ENCODE measurements at regions not wholly inside any gene's neighbourhood (a gene's known extent, or its start where the extent isn't known, plus 50 kb on each side); places are given as distances from the start of the nearest gene placed in this dataset.
"Not testable (repeated sequence)": the region's sequence is repeated elsewhere in the genome, so short reads cannot be mapped to it uniquely, and the experiment has no call there.

- DNase-seq: no peak
- Histone ChIP-seq H3K9me3 (no peaks in the 10 kb centered on the region), H3K27me3 (no peaks in the 10 kb centered on the region), H3K4me1 (no peaks in the 10 kb centered on the region), H3K27ac (no peak overlapping the region), H3K4me3 (no peak overlapping the region), H3K36me3 (no peaks in the 10 kb centered on the region)
- ATAC-seq: no peak
- intact Hi-C loops (cut with DNase I): no loop called here
- no peak for TF ChIP-seq CTCF (IDR thresholded peaks at IDR 0.05)
Measured at GRCh38 chr16:64280317-64280716, 841.5 kb downstream of the CDH11 start.

GRCh38 chr16:64278196-64278595 is 843.7 kb downstream of the CDH11 start:
- no peaks in the 10 kb centered on the region for H3K4me1 ChIP-seq
- H3K36me3 ChIP-seq: no peaks in the 10 kb centered on the region
- H3K27ac ChIP-seq: no peak overlapping the region
- H3K9me3 ChIP-seq: no peaks in the 10 kb centered on the region
- no peak for DNase-seq
- intact Hi-C loops (cut with DNase I): no loop called here
- ATAC-seq: no peak
- no peak overlapping the region for H3K4me3 ChIP-seq
- TF ChIP-seq CTCF (IDR thresholded peaks at IDR 0.05): no peak
- H3K27me3 ChIP-seq: no peaks in the 10 kb centered on the region

GRCh38 chr16:64276646-64277045 is 845.2 kb downstream of the CDH11 start:
- H3K27me3 ChIP-seq: no peaks in the 10 kb centered on the region
- H3K9me3 ChIP-seq: no peaks in the 10 kb centered on the region
- ATAC-seq (no peak), DNase-seq (no peak)
- intact Hi-C loops (cut with DNase I): no loop called here
- TF ChIP-seq CTCF (IDR thresholded peaks at IDR 0.05): no peak
- no peaks in the 10 kb centered on the region for H3K36me3 ChIP-seq
- H3K27ac ChIP-seq: no peak overlapping the region
- no peak overlapping the region for H3K4me3 ChIP-seq
- no peaks in the 10 kb centered on the region for H3K4me1 ChIP-seq

- Histone ChIP-seq H3K36me3 (no peaks in the 10 kb centered on the region), H3K4me1 (no peaks in the 10 kb centered on the region), H3K27ac (no peak overlapping the region), H3K4me3 (no peak overlapping the region), H3K9me3 (no peaks in the 10 kb centered on the region), H3K27me3 (no peaks in the 10 kb centered on the region)
- intact Hi-C loops (cut with DNase I): no loop called here
- DNase-seq: no peak
- no peak for ATAC-seq
- no peak for TF ChIP-seq CTCF (IDR thresholded peaks at IDR 0.05)
Measured at GRCh38 chr16:64272028-64272427, 849.8 kb downstream of the CDH11 start.

- no peak for TF ChIP-seq CTCF (IDR thresholded peaks at IDR 0.05)
- no peak for ATAC-seq
Measured at GRCh38 chr16:64269756-64270155, 852.1 kb downstream of the CDH11 start.

GRCh38 chr16:64265756-64266155 is 856.1 kb downstream of the CDH11 start:
- Histone ChIP-seq H3K36me3 (no peaks in the 10 kb centered on the region), H3K9me3 (no peaks in the 10 kb centered on the region), H3K27me3 (no peaks in the 10 kb centered on the region), H3K4me3 (no peak overlapping the region), H3K27ac (no peak overlapping the region), H3K4me1 (no peaks in the 10 kb centered on the region)
- no peak for TF ChIP-seq CTCF (IDR thresholded peaks at IDR 0.05)
- DNase-seq (no peak), ATAC-seq (no peak)
- intact Hi-C loops (cut with DNase I): no loop called here

More at GRCh38 chr16:64269756-64270155, 852.1 kb downstream of the CDH11 start:
- no peaks in the 10 kb centered on the region for H3K36me3 ChIP-seq
- H3K9me3 ChIP-seq: no peaks in the 10 kb centered on the region
- H3K4me3 ChIP-seq: no peak overlapping the region
- no peaks in the 10 kb centered on the region for H3K27me3 ChIP-seq
- no peak for DNase-seq
- no peaks in the 10 kb centered on the region for H3K4me1 ChIP-seq
- intact Hi-C loops (cut with DNase I): no loop called here
- no peak overlapping the region for H3K27ac ChIP-seq

- H3K36me3 ChIP-seq; DNase-seq; H3K27me3 ChIP-seq; H3K9me3 ChIP-seq; H3K4me3 ChIP-seq; H3K27ac ChIP-seq; intact Hi-C loops (cut with DNase I); H3K4me1 ChIP-seq; ATAC-seq: not testable (repeated sequence)
Measured at GRCh38 chr16:64260631-64261401, 861.0 kb downstream of the CDH11 start.

Measured in upper lobe of right lung (tissue), 1 donor.